GF-D8 (cell line): ENCODE measurements at regions not wholly inside any gene's neighbourhood (a gene's known extent, or its start where the extent isn't known, plus 50 kb on each side); places are given as distances from the start of the nearest gene placed in this dataset.

Source experiments
- DNase-seq: peaks from one replicate; lab custom pipeline; 2025; lab: John Stamatoyannopoulos, UW

- DNase-seq: no peak
Observed at GRCh38 chr1:239823852-239824251, 267.8 kb upstream of the FMN2 start.

- no peak for DNase-seq
Observed at GRCh38 chr1:239826211-239826610, 265.5 kb upstream of the FMN2 start.

GRCh38 chr1:239826736-239827135 is 264.9 kb upstream of the FMN2 start:
- no peak for DNase-seq

- no peak for DNase-seq
Observed at GRCh38 chr1:239829535-239829934, 262.1 kb upstream of the FMN2 start.

DNA sequence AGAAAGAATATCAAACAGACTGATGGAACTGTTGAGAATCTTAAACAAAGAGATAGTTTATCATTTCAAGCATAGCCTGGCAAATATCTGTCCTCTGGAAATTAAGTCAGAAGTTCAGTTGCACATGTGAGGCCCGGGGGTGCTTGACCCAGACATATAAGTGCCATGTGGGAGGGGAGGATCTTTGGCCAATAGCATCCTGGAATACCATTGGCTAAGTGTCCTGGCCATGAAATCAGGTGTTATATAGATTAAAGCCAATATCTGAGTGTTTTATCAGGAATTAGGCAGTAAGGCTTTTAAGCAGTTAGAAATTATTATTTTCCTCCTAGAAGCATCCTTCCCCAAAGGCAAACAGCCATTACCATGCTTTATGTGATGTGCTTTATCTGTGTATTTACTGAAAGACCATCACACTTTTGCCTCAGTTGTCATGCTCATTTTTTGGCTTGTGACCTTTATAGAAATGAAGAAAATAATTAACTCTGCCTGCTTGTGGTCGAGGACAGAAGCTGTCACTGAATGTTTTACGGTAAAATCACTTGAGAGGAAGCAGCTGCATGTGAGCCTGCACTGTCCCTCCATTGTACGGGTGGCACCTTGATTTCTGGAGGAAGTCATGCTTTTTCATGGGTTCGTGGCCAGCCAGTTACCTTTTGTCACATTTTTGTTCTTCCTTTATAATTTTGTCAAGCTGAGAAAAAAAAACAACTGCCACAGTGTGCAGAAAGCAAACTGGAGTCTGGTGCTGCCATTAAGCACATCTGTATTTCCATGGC is 259.9 kb upstream of the FMN2 start:
- DNase-seq: no peak

DNA sequence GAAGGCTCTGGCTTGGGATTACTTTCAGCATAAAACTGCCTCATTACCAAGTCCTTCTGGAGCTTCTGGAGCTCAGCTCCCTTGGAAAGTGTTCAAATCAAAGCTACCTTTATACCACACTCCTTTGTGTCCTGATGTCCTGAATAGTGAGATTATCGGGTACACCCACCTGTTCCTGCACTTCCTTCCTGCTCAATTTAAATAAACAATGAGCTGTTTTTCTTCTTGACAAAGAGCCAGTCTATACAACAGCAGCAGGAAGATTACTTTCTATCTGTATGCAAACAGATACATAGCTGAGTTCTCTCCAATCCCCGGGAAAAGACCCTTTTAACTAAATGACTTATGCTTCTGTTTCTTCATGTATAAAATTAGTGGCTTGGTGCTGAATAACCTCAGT is 258.0 kb upstream of the FMN2 start:
- DNase-seq: no peak

GRCh38 chr1:239835946-239836440 is 255.7 kb upstream of the FMN2 start:
- DNase-seq: no peak

- no peak for DNase-seq
Observed at GRCh38 chr1:239840336-239840735, 251.3 kb upstream of the FMN2 start.

- no peak for DNase-seq
Observed at GRCh38 chr1:239840790-239841189, 250.9 kb upstream of the FMN2 start.

DNA sequence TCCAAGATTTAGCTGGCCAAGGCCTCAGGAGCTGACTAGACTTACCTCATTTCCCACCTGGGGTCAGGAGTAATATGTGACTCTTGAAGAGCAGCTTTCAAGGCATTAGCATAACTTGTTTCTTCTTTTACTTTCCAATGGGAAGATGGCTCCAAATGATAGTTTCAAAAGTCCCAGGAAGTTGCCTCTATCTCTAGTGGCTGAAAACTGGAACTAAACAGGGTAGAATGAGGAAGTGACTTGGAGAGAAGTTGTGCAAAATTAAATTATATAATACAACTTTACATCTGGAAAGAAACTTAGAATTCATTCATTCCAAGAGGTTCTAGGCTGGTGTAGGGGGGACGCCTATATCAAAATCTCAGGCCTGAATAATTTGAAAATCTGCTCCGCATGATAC is 250.1 kb upstream of the FMN2 start:
- DNase-seq: no peak

DNA sequence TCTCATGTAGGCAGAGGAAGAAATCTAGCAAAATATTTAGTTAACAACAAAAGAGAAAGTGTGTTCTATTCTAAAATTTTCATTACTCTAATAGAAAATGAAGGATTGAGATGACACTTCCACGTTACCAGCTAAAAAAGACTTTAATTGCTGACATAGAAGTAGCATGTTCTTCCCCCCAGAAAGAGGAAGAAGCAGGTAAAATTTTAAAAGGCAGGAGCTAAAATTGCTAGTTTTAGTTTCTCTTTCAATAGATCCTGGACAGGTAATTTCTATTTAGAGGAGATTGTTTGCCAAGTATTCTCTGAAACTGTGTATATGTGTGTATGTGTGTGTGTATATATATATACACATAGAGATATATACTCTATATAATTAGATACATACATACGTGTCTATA is 248.1 kb upstream of the FMN2 start:
- DNase-seq: no peak

DNA sequence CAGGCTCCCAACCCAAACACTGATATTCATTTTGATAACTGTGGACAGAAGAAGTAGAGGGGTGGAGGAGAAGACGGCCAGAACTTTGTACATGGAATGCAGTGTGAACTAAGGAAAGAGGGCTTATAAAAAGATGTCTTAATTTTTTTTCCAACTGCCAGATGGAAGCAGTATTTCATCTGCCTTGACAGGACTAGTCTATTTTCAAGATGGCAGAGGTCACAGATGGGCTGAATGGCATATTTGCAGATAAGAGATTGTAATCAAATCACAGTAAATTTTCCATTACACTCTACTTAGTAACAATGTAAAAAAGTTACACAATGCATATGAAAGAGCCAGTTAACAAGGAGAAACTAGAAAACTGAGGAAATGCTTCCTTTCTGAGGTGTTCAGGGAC is 246.8 kb upstream of the FMN2 start:
- DNase-seq: no peak

GRCh38 chr1:239854922-239855321 is 236.8 kb upstream of the FMN2 start:
- DNase-seq: no peak

DNA sequence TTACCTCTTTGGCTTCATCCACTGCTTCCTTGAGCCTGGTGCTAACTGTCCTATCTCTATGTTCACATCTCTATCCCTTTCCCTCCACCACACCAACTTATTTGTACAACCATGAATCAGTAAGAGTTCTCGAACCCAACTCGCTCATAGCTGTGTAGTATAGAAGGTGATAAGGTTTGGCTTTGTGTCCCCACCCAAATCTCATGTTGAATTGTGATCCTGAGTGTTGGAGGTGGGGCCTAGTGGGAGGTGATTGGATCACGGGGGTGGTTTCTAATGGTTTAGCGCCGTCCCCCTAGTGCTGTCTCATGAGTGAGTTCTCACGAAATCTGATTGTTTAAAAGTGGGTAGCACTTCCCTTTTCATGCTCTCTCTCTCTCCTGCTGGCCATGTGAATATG is 235.6 kb upstream of the FMN2 start:
- DNase-seq: no peak

GRCh38 chr1:239856924-239857323 is 234.8 kb upstream of the FMN2 start:
- DNase-seq: no peak

- no peak for DNase-seq
Observed at GRCh38 chr1:239858057-239858456, 233.6 kb upstream of the FMN2 start.

GRCh38 chr1:239858529-239858928 is 233.2 kb upstream of the FMN2 start:
- DNase-seq: no peak

DNA sequence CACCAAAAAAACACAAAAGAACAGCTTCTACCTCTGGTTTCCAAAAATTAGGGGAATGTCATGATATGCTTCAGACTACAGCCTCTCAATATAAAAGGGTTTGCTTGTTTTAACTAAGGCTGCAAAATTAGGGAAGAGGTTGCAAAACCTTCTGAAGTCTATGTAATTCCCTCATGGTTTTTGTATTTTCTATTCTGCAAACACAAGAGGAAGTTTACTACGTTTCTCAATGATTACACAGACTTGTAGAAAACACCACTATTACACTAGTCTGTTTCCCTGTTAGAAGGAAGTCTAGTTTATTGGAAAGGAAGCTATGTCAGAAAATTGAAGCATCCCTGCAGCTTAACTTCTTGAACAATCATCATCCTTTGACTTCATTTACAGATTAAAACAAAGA is 229.7 kb upstream of the FMN2 start:
- DNase-seq: no peak

- no peak for DNase-seq
Observed at GRCh38 chr1:239868058-239868832, 223.4 kb upstream of the FMN2 start.

DNA sequence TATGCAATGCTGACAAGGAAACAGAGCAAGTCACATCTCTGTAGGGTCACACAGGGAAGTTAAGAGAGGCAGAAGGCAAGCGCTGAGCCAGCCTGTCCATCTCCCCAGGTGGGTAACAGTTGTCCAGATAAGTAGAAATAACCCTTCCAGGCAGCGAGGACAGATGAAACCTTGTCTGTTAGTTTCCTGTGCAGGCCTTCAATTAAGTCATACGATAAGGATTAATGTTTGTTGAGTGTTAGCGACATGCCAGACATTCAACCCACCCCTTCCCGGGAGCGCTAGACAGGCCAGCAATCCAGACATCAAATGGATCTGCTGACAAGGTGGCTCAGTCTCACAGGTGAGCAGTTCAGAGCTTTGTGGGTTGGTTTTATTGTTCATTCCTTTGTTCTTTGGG is 221.5 kb upstream of the FMN2 start:
- DNase-seq: no peak

DNA sequence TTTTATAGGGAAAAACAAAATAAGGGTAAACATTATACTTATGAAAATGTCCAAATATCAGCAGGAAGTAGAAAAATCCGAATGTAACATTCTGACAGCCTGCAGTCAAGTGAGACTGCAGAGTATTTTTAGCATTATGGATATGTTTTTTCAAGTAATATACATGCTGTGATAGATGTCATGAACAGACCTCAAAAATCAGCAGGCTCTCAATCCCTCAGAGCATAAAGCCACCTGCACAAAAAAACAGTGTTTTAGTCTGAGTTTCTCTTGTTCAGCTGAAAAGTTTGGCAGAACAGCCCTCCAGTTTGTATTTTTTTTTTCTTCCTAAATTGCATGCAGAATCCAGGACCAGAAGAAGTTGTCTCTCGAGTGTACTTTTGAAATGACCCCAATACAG is 219.1 kb upstream of the FMN2 start:
- DNase-seq: no peak

DNA sequence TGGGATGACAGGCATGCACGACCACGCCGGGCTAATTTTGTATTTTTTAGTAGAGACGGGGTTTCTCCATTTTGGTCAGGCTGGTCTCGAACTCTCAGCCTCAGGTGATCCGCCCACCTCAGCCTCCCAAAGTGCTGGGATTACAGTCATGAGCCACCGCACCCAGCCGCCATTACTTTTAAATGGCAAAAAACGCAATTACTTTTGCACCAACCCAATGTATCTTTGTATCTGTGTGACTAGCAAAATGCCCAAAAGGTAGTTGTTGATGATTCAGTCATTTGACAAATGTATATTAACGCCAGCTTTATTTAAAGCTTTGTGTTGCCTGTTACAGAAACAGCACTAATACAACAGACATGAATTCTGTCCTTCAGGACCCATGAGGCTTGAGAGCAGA is 216.9 kb upstream of the FMN2 start:
- DNase-seq: no peak
